ENCODE measurements at regions not wholly inside any gene's neighbourhood (a gene's known extent, or its start where the extent isn't known, plus 50 kb on each side); places are given as distances from the start of the nearest gene placed in this dataset.

- Histone ChIP-seq H3K27ac (no peak overlapping the region), H3K4me3 (no peak overlapping the region), H3K4me1 (no peaks in the 10 kb centered on the region), H3K36me3 (no peaks in the 10 kb centered on the region), H3K27me3 (no peaks in the 10 kb centered on the region), H3K9me3 (peaks cover 0 to 5% of the 10 kb centered on the region in 2 donors)
- no peak for TF ChIP-seq CTCF (IDR thresholded peaks at IDR 0.05)
- DNase-seq (ENCODE audit: low spot score), result no peak
Measured at GRCh38 chr17:70924776-70925175, 755.4 kb downstream of the KCNJ2 start.

GRCh38 chr17:70929226-70929625 lies 759.9 kb downstream of the KCNJ2 start:
- H3K4me3 ChIP-seq, result no peak overlapping the region
- H3K4me1 ChIP-seq, result no peaks in the 10 kb centered on the region
- no peak for DNase-seq (ENCODE audit: low spot score)
- no peaks in the 10 kb centered on the region for H3K27me3 ChIP-seq
- no peak overlapping the region for H3K27ac ChIP-seq
- TF ChIP-seq CTCF (IDR thresholded peaks at IDR 0.05), result no peak
- no peaks in the 10 kb centered on the region for H3K36me3 ChIP-seq
- no peaks in the 10 kb centered on the region for H3K9me3 ChIP-seq

GRCh38 chr17:70934231-70934630 lies 764.9 kb downstream of the KCNJ2 start:
- DNase-seq (ENCODE audit: low spot score), result no peak
- TF ChIP-seq CTCF (IDR thresholded peaks at IDR 0.05), result no peak
- H3K27ac ChIP-seq, result no peak overlapping the region
- H3K4me1 ChIP-seq, result no peaks in the 10 kb centered on the region
- H3K9me3 ChIP-seq, result no peaks in the 10 kb centered on the region
- no peak overlapping the region for H3K4me3 ChIP-seq
- H3K36me3 ChIP-seq, result no peaks in the 10 kb centered on the region
- no peaks in the 10 kb centered on the region for H3K27me3 ChIP-seq

- Histone ChIP-seq H3K36me3 (no peaks in the 10 kb centered on the region), H3K27me3 (no peaks in the 10 kb centered on the region), H3K27ac (no peak overlapping the region), H3K4me3 (no peak overlapping the region), H3K9me3 (no peaks in the 10 kb centered on the region), H3K4me1 (no peaks in the 10 kb centered on the region)
- DNase-seq (ENCODE audit: low spot score), result no peak
- no peak for TF ChIP-seq CTCF (IDR thresholded peaks at IDR 0.05)
Measured at GRCh38 chr17:70934835-70935234, 765.5 kb downstream of the KCNJ2 start.

- no peak overlapping the region for H3K27ac ChIP-seq
- H3K4me1 ChIP-seq, result no peaks in the 10 kb centered on the region
- H3K36me3 ChIP-seq, result no peaks in the 10 kb centered on the region
- DNase-seq (ENCODE audit: low spot score), result no peak
- no peak for TF ChIP-seq CTCF (IDR thresholded peaks at IDR 0.05)
- no peaks in the 10 kb centered on the region for H3K27me3 ChIP-seq
- H3K4me3 ChIP-seq, result no peak overlapping the region
- H3K9me3 ChIP-seq, result no peaks in the 10 kb centered on the region
Measured at GRCh38 chr17:70936724-70937123, 767.4 kb downstream of the KCNJ2 start.

- Histone ChIP-seq H3K27me3 (no peaks in the 10 kb centered on the region), H3K4me1 (no peaks in the 10 kb centered on the region), H3K27ac (no peak overlapping the region), H3K36me3 (no peaks in the 10 kb centered on the region), H3K9me3 (no peaks in the 10 kb centered on the region), H3K4me3 (no peak overlapping the region)
- no peak for TF ChIP-seq CTCF (IDR thresholded peaks at IDR 0.05)
- DNase-seq (ENCODE audit: low spot score), result no peak
Measured at GRCh38 chr17:70938336-70938735, 769.0 kb downstream of the KCNJ2 start.
